Upper lobe of left lung (tissue), 4 donors: ENCODE measurements at regions not wholly inside any gene's neighbourhood (a gene's known extent, or its start where the extent isn't known, plus 50 kb on each side); places are given as distances from the start of the nearest gene placed in this dataset.

Experiments used
- POLR2A ChIP-seq, 4 donors: fragments of 450-650 bp; IDR thresholded peaks; one replicate each; pipeline ENCODE4 v1.5.1; 2016 to 2017; ENCODE audit warnings: antibody characterized with exemption in 4 of 4, mild to moderate bottlenecking in 2 of 4
- TF ChIP-seq, protein P1 (sequence below), 6 experiments: fragments of 450-650 bp in 4 of 6; fragments of 200-600 bp in 2 of 6; sonication (generic) in 2 of 6; IDR thresholded peaks; one replicate each; pipeline ENCODE4 v1.5.1; 2016 to 2019; ENCODE audit warnings: antibody characterized with exemption in 6 of 6

DNA sequence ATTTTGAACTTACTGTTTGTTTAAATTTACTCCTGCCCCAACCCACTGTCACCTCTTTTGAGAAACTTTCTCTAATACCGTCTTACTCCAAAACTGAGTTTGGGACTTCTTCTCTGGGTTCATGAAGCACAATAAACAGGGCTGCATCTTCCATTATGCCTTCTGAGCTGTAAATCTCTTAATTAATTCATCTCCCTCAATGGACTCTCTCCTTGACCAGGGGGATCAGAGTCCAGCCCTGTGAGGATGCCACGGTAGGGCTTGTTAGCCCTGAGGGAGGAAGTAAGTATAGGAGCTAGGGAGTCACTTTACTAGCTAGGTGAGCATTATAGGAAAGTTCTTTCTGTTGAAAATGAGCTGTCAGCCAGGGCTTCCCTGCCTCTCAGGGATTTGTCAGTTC, 299.3 kb upstream of the SATB1 start:
- TF ChIP-seq POLR2A (IDR thresholded peaks at IDR 0.05): no peak
- TF ChIP-seq, protein P1, sequence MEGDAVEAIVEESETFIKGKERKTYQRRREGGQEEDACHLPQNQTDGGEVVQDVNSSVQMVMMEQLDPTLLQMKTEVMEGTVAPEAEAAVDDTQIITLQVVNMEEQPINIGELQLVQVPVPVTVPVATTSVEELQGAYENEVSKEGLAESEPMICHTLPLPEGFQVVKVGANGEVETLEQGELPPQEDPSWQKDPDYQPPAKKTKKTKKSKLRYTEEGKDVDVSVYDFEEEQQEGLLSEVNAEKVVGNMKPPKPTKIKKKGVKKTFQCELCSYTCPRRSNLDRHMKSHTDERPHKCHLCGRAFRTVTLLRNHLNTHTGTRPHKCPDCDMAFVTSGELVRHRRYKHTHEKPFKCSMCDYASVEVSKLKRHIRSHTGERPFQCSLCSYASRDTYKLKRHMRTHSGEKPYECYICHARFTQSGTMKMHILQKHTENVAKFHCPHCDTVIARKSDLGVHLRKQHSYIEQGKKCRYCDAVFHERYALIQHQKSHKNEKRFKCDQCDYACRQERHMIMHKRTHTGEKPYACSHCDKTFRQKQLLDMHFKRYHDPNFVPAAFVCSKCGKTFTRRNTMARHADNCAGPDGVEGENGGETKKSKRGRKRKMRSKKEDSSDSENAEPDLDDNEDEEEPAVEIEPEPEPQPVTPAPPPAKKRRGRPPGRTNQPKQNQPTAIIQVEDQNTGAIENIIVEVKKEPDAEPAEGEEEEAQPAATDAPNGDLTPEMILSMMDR (IDR thresholded peaks at IDR 0.05): no peak
